Adrenal gland (tissue), 5 donors: ENCODE measurements at regions not wholly inside any gene's neighbourhood (a gene's known extent, or its start where the extent isn't known, plus 50 kb on each side); places are given as distances from the start of the nearest gene placed in this dataset.

ENCODE experiments used
- CTCF ChIP-seq, 6 experiments: fragments of 450-650 bp in 4 of 6; fragments of 200-600 bp in 2 of 6; sonication (generic) in 1 of 6; IDR thresholded peaks; 1 replicate in 5 of 6; 2 replicates in 1 of 6; pipeline versions ENCODE4 v1.5.1 to v1.8.0; 2016 to 2021; ENCODE audit warnings: antibody characterized with exemption in 6 of 6, mild to moderate bottlenecking in 2 of 6, moderate library complexity in 1 of 6
- POLR2A ChIP-seq, 2 donors: fragments of 450-650 bp; IDR thresholded peaks; one replicate each; pipeline ENCODE4 v1.6.1; 2017; ENCODE audit warnings: antibody characterized with exemption in 2 of 2, mild to moderate bottlenecking in 2 of 2, moderate library complexity in 1 of 2
- donor health status: DM: no; HTN: no; CAD: no.

DNA sequence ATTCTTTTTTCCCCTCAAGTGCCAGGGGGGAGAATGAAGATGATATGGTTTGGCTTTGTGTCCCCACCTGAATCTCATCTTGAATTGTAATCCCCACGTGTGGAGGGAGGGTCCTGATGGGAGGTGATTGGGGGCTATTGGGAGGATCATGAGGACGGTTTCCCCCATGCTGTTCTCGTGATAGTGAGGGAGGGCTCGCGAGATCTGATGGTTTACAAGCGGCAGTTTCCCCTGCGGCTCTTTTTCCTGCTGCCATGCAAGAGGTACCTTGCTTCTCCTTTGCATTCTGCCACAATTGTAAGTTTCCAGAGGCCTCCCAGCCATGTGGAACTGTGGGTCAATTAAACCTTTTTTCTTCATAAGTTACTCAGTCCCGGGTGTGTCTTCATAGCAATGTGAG is 173.7 kb downstream of the CAND1 start:
- TF ChIP-seq CTCF (IDR thresholded peaks at IDR 0.05) (no peak), POLR2A (IDR thresholded peaks at IDR 0.05) (no peak)
